G401 (cell line): ENCODE measurements at regions not wholly inside any gene's neighbourhood (a gene's known extent, or its start where the extent isn't known, plus 50 kb on each side); places are given as distances from the start of the nearest gene placed in this dataset.

ENCODE experiments used
- DNase-seq: peaks from one replicate; pipeline ENCODE4 v3.0.0-alpha.2; 2015; ENCODE audit warnings: low spot score
- in situ Hi-C: cut with HindIII; loops from 2 replicates; pipeline ENCODE4 v1.10.0; 2016; ENCODE audit warnings: low sequenced_read_pairs, mixed read lengths

- in situ Hi-C loops = no loop called here
- DNase-seq = no peak
Observed at GRCh38 chrY:8202837-8203236, 1134.4 kb upstream of the TSPY4 start.

GRCh38 chrY:8241144-8241543 is 1096.1 kb upstream of the TSPY4 start:
- no peak for DNase-seq
- in situ Hi-C loops = no loop called here

GRCh38 chrY:8273807-8274206 is 1063.5 kb upstream of the TSPY4 start:
- in situ Hi-C loops = no loop called here
- DNase-seq = no peak

GRCh38 chrY:8305021-8305420 is 1032.2 kb upstream of the TSPY4 start:
- in situ Hi-C loops = no loop called here
- no peak for DNase-seq

GRCh38 chrY:8324113-8324512 is 1013.2 kb upstream of the TSPY4 start:
- in situ Hi-C loops = no loop called here
- DNase-seq = no peak

- in situ Hi-C loops = no loop called here
- no peak for DNase-seq
Observed at GRCh38 chrY:8326944-8327343, 1010.3 kb upstream of the TSPY4 start.

- in situ Hi-C loops = no loop called here
- no peak for DNase-seq
Observed at GRCh38 chrY:8327708-8328354, 1009.4 kb upstream of the TSPY4 start.

- in situ Hi-C loops = no loop called here
- no peak for DNase-seq
Observed at GRCh38 chrY:8329431-8329830, 1007.8 kb upstream of the TSPY4 start.

GRCh38 chrY:8329929-8330328 is 1007.3 kb upstream of the TSPY4 start:
- in situ Hi-C loops = no loop called here
- no peak for DNase-seq

- no peak for DNase-seq
- in situ Hi-C loops = no loop called here
Observed at GRCh38 chrY:8333328-8333727, 1003.9 kb upstream of the TSPY4 start.

GRCh38 chrY:8335299-8335835 is 1001.9 kb upstream of the TSPY4 start:
- in situ Hi-C loops = no loop called here
- DNase-seq = no peak

GRCh38 chrY:8336112-8336774 is 1001.0 kb upstream of the TSPY4 start:
- in situ Hi-C loops = no loop called here
- no peak for DNase-seq

- no peak for DNase-seq
Observed at GRCh38 chrY:8341000-8341399, 996.3 kb upstream of the TSPY4 start.

GRCh38 chrY:8342173-8342572 is 995.1 kb upstream of the TSPY4 start:
- no peak for DNase-seq

More at GRCh38 chrY:8341000-8341399, 996.3 kb upstream of the TSPY4 start:
- in situ Hi-C loops = no loop called here

GRCh38 chrY:8351241-8351640 is 986.0 kb upstream of the TSPY4 start:
- no peak for DNase-seq
- in situ Hi-C loops = no loop called here

More at GRCh38 chrY:8342173-8342572, 995.1 kb upstream of the TSPY4 start:
- in situ Hi-C loops = no loop called here

GRCh38 chrY:8352201-8352600 is 985.1 kb upstream of the TSPY4 start:
- no peak for DNase-seq
- in situ Hi-C loops = no loop called here

GRCh38 chrY:8358161-8358560 is 979.1 kb upstream of the TSPY4 start:
- peak; percentile 66 for DNase-seq
- in situ Hi-C loops = no loop called here

- no peak for DNase-seq
- in situ Hi-C loops = no loop called here
Observed at GRCh38 chrY:8361715-8362114, 975.5 kb upstream of the TSPY4 start.

GRCh38 chrY:8377491-8377890 is 959.8 kb upstream of the TSPY4 start:
- DNase-seq = peak; percentile 84
- in situ Hi-C loops = no loop called here

- no peak for DNase-seq
- in situ Hi-C loops = no loop called here
Observed at GRCh38 chrY:8379800-8380199, 957.5 kb upstream of the TSPY4 start.

GRCh38 chrY:8381425-8381824 is 955.8 kb upstream of the TSPY4 start:
- no peak for DNase-seq
- in situ Hi-C loops = no loop called here
